Bone marrow (tissue), 2 donors: ENCODE measurements at regions not wholly inside any gene's neighbourhood (a gene's known extent, or its start where the extent isn't known, plus 50 kb on each side); places are given as distances from the start of the nearest gene placed in this dataset.

Source experiments
- DNase-seq, 2 donors: peaks; one replicate each; lab custom pipeline; 2025; lab: John Stamatoyannopoulos, UW

DNA sequence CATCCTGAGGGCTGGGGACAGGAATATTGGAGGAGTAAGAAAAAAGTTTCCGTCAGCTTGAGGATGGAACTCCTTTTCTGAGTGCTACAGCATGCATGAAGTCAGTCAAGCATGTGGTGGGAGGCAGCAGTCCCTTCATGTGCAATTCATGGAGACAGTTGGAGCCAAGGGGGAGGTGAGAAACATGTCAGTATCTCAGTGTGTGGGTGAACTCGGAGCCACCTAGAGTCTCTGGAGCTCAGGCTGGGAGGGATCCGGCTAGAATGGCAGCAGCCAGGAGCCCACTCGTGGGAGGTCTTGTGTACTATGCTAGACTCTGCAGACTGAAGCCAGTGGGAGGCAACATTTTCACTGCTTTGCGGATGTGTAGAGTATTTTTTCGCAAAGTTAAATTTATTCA is 60.3 kb downstream of the AVPR1A start:
- DNase-seq, result no peak

DNA sequence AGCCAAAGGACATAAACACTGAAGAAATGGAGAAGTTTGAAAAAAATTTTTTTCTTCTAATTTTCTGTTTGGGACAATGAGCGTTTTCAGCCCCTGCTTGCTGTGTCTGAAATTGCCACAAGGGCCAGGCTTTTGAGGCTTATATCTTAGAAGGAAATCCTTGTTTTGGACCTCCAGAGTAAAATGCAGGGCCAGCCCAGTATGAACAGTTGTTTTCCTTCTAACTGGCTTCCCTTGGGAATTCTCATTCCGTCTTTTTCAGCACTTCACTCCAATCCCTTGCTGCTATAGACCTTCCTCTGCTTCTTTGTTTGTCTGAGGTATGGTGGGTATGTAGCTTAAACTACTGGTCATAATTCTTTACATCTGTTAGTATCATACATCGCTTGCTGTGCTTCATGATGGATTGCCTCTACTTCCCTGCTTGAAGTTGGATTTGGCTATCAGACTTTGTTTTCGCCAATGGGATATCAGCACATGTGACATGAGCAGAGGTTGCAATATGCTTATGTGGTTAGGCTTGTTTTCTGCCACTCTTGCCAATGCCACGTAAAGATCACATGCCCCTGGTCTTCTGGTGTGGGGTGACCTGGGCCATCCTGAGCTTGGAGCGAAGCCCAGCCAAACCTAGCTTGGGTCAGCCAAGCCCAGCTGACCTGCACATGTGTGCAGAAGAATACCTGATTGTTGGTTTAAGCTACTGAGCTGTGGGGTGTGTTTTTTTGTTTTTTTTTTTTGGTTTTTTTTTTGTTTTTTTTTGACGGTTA is 64.7 kb downstream of the AVPR1A start:
- DNase-seq, result no peak

DNA sequence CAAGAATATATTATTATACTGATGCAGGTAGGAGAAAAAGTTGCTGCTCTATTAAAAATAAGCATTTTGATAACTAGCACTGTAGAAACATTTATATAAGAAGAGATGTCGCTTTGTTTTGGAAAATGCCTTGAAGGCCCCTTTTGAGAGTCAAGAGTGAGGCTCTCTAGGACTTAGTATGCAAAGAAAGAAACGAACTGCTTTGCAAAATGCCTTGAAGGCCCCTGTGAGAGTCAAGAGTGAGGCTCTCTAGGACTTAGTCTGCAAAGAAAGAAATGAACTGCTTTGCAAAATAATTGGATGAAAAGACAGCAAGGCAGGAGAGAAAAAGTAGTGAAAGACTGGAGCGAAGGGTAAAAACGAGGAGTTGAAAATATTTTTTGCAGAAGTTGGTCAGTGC is 65.9 kb downstream of the AVPR1A start:
- no peak for DNase-seq

DNA sequence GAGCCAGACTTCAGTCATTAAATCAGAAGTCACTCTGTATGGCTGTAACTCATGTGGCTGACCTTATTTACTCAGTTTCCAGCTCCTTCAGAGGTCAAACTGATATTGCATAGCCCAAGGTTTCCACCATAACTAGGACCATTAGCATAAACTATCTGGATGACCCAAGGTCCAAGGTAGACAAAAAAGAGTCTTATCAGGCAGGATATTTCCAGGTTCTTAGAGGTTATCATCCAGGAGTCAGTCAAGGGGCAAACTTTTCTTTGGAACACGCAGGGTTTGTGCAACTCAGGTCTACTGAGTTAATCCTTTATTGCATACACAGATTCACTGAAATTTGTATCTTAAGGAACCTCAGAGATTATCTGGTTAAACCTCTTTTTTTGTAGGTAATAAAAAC is 66.5 kb downstream of the AVPR1A start:
- no peak for DNase-seq

DNA sequence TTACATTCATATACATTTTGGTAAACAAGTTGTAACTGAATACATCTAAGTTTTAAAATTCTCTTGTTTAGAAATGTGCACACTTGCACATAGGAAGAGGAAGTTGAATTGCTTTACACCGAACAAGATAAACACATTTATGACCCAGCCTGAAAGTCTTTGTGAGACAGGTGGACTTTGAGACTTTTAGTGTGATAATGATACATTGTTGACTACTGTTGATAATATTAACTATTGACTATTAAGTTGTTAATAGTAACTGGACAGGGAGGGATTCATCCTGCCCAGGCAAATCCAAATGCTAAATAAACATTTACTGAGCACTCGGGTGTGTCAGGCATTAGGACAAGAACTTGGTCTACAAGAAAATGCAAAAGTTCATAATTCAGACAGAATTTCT is 68.0 kb downstream of the AVPR1A start:
- no peak for DNase-seq

DNA sequence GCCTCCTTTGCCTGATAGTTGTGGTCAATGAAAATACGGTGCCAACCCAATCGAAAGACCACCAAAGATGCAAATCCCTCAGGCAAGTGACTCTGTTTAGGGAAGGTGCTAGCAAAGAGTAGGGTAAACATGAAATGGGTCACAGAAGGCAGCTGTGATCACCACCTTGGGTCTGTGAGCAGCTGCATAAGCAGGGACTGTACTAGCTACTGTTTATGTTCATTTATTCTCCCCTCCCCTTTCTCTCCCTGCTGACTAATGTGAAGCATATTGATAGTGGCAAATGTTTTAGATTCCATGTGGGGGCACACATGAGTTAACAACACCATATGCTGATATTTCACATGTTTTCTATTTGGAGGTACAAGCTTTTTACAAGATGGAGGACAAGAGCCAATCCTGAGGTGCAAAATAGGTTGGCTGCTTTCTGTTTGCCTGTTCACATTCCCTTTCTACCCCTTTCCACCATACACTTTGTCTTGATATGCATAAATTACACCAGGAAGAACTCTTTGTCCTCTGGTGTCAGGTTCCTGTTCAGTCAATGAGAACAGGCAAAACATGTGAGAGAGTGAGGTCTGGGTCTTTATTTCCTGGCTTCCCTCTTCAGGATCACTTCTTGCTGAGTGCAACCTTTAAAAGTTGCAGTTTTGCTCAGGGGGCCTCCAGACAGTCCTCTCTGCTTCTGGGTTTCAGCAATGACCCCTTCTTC is 71.1 kb downstream of the AVPR1A start:
- no peak for DNase-seq

DNA sequence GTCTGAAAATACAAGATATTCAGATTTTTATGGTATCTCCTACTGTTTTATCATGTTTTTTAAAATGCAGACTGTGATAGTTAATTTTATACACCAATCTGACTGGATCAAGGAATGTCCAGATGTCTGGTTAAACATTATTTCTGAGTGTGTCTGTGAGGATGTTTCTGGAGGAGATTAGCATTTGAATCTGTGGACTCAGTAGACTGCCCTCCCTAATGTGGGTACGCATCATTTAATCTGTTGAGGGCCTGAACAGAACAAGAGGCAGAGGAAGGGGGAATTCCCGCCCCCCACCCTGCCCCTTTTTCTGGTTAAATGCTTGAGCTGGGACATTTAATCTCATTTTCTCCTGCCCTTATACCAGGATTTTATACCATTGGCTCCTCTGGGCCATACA is 72.1 kb downstream of the AVPR1A start:
- DNase-seq, result no peak

DNA sequence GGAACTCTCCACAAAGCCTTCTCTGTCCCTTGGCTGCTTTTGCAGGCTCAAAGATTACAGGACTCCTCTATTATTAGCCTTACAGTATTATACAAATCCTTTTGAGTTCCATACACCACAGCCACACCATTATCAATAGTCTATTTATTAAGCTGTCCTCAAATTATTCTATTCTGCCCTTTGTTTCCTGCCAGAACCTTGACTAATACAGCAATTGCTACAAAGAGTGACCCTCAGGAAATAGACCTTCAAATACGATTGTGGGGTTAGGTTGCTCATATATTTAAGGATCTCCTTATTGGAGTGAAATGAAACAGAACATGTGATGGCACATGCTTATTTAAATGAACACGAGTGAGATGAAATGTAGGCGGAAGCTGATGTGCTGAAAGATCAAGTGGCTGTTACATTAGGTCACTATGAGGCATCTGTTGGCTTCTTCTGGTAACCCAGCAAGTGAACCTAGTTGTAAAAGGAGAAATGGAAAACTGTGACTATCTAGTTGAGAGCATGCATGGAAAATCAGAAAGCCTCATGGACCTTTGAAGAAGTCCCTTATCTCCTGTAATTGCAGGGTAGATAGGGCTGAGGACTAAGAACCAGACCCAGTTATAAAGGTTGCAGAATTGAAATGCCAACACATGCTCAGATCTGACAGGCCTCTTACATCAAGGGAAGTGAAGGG is 75.5 kb downstream of the AVPR1A start:
- DNase-seq, result no peak

DNA sequence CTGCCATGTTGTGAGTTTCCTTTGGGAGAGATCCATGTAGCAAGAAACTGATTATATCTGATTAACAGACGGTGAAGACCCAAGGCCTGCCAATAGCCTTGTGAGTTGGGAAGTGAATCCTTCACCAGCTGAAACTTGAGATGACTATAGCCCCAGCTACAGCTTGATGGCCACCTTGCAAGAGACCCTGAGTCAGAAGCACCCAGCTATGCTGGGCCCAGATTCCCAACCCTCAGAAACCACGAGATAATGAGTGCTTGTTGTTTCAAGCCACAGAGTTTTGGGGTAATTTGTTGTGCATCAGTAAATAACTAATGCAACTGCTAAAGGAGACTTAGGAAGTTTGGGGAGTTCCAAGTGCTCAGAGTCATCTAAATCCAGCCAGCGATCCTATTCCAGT is 80.3 kb downstream of the AVPR1A start:
- DNase-seq, result no peak

DNA sequence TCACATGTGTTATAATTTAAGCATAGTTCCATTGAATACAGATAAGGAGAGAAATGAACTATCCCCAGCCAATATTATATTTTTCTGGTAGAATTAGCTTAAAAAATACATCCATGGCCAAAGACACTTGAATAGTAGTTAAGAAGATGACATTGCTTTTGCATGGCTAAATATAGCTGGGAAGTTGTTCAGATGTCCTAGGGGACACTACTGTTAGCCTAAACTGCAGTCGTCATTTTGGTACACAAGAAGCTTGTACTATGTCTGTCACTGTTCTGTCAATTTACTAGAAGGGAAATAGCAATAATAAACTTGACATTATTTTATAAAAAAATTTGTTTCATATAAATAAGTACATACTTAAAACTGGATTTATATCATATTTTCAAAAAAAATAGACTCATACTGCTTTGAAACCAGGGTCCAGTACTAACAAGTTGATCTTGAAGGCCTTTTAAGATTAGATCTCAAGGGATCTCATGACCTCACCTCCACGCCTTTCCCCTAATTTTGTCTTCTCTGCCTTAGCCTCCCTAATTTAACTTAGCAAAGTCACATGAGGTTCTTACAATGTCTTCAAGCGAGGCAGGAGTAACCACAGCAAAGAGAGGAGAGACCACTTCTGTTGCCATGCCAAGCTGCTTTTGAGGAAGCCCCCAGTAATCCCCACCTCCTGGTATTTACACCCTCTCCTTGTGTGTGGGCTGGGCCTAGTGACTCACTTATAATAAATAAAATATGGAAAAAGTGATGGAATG is 81.0 kb downstream of the AVPR1A start:
- no peak for DNase-seq

DNA sequence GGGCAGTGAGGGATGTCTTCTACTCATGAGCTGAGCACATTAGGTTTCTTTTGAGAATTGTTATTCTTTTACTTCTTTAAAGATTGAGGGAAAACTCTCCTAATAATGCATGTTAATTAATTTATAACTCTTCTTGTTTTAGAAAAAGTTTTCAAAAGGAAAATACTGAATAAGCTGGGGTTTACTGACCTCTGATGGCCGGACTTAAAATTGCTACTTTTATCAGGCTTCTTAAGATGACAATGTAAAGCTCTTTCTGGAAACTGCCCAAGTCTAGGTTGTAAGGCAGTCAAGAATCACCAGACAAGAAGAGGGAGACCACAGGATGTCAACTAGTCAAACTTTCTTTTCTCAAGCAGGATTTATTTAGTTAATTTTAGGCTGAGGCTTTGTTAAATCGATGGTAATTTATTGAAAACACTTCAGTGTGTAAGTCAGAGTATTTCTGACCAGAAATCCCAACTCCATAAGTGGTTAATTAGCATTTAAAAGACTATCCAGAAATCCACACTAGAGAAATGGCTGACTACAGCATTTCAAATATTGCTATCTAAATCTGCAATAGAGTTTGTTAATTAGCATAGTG is 82.1 kb downstream of the AVPR1A start:
- DNase-seq, result peak in 1 of 2 donors; percentile 3

DNA sequence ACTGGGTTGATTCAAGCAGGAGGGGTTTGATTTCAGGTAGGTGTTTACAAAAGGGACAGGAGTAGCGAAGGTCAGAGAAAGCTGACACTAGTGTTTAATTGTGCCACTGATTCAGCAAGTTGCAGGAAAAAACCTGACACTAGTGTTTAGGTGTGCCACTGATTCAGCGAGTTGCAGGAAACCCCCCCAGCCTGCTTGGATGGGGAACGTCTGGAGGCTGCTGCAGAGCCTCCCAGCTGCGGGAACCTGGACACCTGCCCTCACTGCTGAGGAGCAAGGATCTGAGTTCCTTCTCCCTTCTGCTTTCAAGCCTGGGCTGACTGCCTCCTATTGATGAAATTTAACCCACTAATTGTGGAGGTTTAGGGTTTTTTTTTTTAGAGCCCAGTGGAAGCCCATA is 84.2 kb downstream of the AVPR1A start:
- no peak for DNase-seq

DNA sequence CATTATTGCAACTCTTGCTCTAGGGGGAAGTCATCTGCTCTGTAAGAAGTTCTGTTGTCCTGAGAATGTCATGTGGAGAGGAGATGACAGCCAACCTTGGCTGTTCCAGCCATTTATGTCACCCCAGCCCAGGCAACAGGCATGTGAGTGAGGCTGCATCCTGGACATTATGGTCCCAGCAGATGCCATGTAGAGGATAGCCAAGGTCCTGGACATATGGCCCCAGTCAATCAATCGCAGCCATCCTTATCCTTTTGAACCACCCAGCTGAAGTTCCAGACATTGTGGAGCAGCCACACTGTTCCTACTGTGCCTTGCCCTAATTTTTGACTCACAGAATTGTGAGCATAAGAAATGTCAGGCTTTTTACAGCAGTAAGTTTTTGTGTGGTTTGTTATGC is 84.9 kb downstream of the AVPR1A start:
- no peak for DNase-seq

DNA sequence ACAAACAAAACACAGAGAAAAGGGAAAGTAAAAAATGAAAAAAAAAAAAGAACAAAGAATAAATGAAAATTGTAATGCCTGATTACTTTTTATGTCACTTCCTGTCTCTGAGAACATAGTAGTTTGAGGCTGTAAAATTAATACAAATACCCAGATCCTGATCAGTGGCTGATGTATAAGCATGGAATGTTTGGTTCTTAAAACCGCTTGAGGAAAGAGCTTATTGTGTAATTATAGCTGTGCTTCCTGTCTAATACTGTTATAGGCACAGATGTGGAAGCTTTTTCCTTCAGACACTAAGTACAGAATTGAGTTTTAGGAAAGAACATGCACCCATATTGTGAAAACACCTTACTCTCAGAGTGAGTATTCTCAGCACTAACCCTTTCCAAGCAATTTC is 86.9 kb downstream of the AVPR1A start:
- DNase-seq, result no peak

DNA sequence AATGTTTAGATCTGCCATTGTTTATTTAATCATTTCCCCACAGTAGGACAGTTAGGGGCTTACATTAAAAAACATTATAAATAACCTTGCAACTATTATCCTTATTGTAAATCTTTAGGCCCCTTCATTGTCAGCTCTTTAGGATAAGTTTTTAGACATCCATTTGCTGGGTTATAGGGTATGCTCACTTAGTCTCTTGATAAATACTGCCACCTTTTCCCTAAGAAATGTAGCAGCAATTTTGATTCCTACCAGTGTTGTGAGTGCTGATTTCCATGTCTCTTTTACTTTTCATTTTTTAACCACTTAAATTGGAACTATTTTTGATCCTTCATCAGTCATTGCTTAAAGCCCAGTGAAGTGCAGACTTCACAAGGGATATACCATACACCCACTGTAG is 94.4 kb downstream of the AVPR1A start:
- no peak for DNase-seq

DNA sequence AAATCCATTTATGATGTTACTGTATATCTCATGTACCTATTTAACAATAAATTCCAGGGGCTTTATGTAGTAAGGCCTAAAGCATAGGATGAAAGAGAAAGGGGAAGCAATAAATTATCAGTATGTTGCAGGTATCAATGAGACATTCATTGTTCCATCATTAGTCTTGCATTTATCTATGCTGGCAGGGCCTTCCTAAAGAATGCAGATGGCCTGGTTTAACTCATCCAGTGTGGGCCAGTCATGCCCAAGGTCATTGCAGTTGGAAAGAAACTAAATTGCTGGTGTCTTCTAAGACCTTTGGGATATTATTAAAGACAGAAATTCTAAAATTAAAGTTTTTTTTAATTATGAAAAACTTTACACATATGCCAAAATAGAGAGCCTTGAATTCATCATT is 98.3 kb downstream of the AVPR1A start:
- no peak for DNase-seq

DNA sequence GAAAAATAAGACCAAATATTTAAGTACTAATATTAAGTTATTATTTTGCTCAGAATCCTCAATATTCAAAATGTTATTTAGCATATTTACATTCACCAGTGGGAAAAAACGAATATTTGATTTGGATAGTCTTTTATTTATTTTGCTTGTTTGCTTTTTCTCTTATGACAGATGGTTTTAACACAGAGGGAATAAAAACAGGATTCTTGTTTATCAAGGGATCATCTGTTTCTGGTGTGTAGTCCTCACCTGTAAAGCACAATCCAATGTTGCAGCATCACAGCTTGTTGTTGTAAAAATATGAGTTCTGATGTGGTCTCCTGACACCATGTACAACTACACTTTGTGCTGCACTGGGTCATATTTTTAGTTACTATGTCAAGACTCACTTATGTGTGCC is 103.9 kb downstream of the AVPR1A start:
- no peak for DNase-seq

DNA sequence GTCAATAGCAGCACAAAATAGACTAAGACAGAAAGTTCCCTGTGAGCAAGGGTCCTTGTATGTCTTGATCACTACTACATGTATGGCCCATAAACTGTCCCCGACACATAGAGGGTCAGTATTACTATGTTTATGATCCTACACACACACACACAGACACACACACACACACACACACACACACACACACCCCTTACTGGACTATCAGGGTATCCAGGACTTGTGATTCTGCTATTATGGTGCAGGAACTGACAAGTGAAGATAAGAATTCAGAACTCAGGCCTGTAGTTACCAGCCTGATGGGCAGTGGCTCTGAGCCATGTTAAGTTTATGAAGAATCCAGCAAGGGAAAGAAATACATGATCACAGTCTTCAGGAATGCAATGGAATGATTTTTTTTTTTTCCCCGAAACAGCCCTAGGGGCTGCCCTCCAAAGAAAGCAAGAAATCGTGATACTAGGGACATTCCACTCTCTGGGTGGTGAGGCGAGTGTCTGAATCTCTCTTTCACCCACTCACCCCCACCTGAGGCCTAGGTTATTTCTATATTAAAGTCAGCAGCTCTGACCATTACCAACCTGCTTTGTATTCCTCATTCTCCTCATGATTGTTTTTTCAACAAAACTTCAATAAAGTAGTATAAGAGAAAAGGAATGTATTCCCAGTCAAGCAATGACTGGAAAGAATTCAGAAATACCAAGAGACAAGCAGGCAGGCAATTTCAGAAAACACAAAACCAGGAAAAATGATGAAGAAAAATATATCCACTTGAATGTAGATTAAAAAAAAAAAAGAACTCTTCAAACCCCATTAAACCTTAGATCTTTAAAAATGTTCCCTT is 105.8 kb downstream of the AVPR1A start:
- no peak for DNase-seq

DNA sequence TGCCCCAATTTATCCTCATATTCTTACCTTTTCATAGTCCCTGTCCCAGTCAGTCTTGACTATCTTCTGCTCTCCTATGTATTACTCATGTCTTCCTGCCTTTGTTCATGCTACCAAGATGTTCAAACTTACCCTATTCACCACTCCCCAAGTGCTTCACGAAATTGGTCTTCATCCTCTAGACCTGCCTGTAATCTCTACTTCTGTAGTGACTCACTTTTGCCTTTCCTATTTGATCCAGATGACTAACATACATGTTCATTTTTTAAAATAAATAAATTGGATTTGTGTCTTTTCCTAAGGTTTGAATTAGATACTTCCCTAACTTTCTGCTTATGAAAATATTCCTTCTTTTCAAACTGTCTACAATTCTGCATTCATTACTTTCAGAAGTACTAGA is 107.7 kb upstream of the PPM1H start:
- DNase-seq, result no peak

DNA sequence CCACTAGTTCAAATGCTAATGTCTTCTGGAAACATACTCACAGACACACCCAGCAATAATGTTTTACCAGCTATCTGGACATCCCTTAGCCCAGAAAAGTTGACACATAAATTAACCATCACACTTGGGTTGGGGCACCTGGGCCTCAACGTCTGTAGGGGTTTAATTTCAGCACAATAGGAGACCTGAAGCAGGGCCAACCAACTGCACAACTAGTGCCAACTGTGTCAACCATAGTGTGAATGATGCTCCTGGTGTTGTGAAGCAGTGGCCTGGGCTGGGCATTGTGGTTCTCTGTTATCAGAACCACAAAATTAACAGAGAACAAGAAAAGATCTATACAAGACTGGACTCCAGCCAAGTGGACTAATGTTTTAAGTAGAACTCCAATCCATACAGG is 106.7 kb upstream of the PPM1H start:
- no peak for DNase-seq

DNA sequence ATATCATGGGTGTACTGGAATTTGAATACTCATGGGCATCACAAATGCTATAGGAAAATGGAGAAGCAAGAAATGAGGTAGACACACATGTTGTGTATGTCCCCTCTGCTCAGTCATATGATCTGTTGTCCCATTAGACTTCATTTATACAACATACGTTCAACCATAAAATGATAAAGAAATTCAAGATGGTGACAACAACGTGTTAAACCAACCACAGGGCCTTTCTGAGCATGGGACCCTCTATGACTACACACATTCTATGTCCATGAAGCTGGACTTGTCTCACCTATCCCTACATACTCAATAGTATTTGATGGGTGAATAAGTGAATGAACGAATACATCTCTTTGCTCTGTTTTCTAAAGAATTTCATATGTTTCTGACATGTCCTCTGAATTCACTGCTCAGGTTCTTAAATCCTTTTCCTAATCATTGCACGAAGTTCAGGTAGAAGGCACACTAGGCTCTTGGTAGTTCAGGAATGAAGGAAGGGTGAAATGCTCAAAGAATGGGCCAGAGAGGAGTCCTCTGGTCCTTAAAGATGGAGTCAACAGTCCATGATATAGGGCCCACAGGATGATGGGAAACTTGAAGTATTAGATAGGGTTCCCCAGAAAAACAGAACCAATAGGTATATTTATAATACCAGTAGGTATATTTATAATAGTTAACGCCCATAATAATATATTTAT is 105.7 kb upstream of the PPM1H start:
- DNase-seq, result no peak
